GM12878 (cell line): ENCODE measurements at regions not wholly inside any gene's neighbourhood (a gene's known extent, or its start where the extent isn't known, plus 50 kb on each side); places are given as distances from the start of the nearest gene placed in this dataset.

Experiments used
- ATAC-seq: fragments of 200-7000 bp; cut with Tn5 transposase; 3 replicates; pipeline ENCODE4 v1.9.1; 2020; ENCODE audit warnings: mild to moderate bottlenecking, moderate library complexity
- BruUV-seq: library from RNA; stranded (reverse); fragments of 400-500 nt; replicated peaks from 2 replicates; lab custom pipeline; 2021; lab: Mats Ljungman, UMichigan
- CTCF ChIA-PET: fragments of 300-600 bp; sonication (Branson Sonifier 250); formaldehyde crosslinking; extraction: SDS; loops from one replicate; lab custom pipeline; 2021; ENCODE audit warnings: inconsistent platforms; lab: Yijun Ruan, JAX
- POLR2A ChIA-PET: fragments of 350-600 bp; formaldehyde crosslinking; extraction: SDS; loops from one replicate; lab custom pipeline; 2021; ENCODE audit warnings: inconsistent platforms; lab: Charles Lee
- RAD21 ChIA-PET: fragments of 300-600 bp; sonication (Branson Sonifier 250); formaldehyde crosslinking; loops from one replicate; lab custom pipeline; 2023; ENCODE audit warnings: antibody characterized with exemption; ENCODE audit not compliant: unreplicated experiment; lab: Charles Lee
- SMC1A ChIA-PET: fragments of 300-600 bp; sonication (Branson Sonifier 250); formaldehyde crosslinking; loops from one replicate; lab custom pipeline; 2023; ENCODE audit not compliant: unreplicated experiment, uncharacterized antibody; lab: Charles Lee
- DNase-seq: peaks from one replicate; pipeline ENCODE4 v3.0.0-alpha.2; 2011; ENCODE audit warnings: low read depth, low spot score
- FAIRE-seq: peaks from 3 replicates; lab custom pipeline; 2011; peaks lifted over from hg19 to GRCh38; lab: Jason Lieb, UNC
- H2AFZ ChIP-seq: 2 replicates; pipeline ENCODE4 v1.6.0; 2011; ENCODE audit warnings: low read depth, low read length, control low read depth; ENCODE audit not compliant: control insufficient read depth
- H3K27ac ChIP-seq: 2 replicates; pipeline ENCODE4 v1.5.1; 2011; ENCODE audit warnings: control low read depth; ENCODE audit not compliant: control insufficient read depth, insufficient read depth
- H3K27me3 ChIP-seq, 2 experiments: replicated peaks in 1 of 2; 2 replicates each; pipeline versions ENCODE4 v1.6.0 to v1.6.1; 2011; ENCODE audit warnings: low read length in 1 of 2; ENCODE audit not compliant: control insufficient read depth in 2 of 2, insufficient read depth in 2 of 2
- H3K36me3 ChIP-seq, 2 experiments: 2 replicates each; pipeline ENCODE4 v1.5.1; 2011; ENCODE audit warnings: low read length in 1 of 2; ENCODE audit not compliant: control insufficient read depth in 2 of 2, insufficient read depth in 2 of 2
- H3K4me1 ChIP-seq: 2 replicates; pipeline ENCODE4 v1.6.1; 2011; ENCODE audit warnings: mild to moderate bottlenecking, low read length, moderate library complexity, mixed read lengths; ENCODE audit not compliant: control insufficient read depth, insufficient read depth
- H3K4me2 ChIP-seq: 2 replicates; pipeline ENCODE4 v1.6.0; 2011; ENCODE audit warnings: control low read depth; ENCODE audit not compliant: control insufficient read depth, insufficient read depth
- H3K4me3 ChIP-seq: fragments of 200-600 bp; sonication (generic); 2 replicates; pipeline ENCODE4 v1.5.1; 2016
- H3K79me2 ChIP-seq: 2 replicates; pipeline ENCODE4 v1.6.0; 2011; ENCODE audit warnings: low read length; ENCODE audit not compliant: control insufficient read depth, insufficient read depth
- H3K9ac ChIP-seq: 2 replicates; pipeline ENCODE4 v1.8.0; 2011; ENCODE audit warnings: low read length, control low read depth, mixed read lengths; ENCODE audit not compliant: control insufficient read depth, insufficient read depth
- H3K9me3 ChIP-seq: replicated peaks from 3 replicates; pipeline ENCODE4 v1.5.1; 2011; ENCODE audit warnings: mild to moderate bottlenecking, low read length; ENCODE audit not compliant: control insufficient read depth, insufficient read depth
- H4K20me1 ChIP-seq: 2 replicates; pipeline ENCODE4 v1.6.0; 2011; ENCODE audit not compliant: control insufficient read depth, insufficient read depth
- CBX3 ChIP-seq: fragments of 200-600 bp; sonication (generic); IDR thresholded peaks from 2 replicates; pipeline ENCODE4 v1.6.1; 2016; ENCODE audit warnings: low read depth, borderline replicate concordance
- IKZF1 ChIP-seq: fragments of 450-650 bp; conservative IDR thresholded peaks from 2 replicates; pipeline ENCODE4 v1.6.1; 2017; ENCODE audit warnings: antibody characterized with exemption, mild to moderate bottlenecking
- KLF5 ChIP-seq: fragments of 450-650 bp; IDR thresholded peaks from 2 replicates; pipeline ENCODE4 v1.6.1; 2014; ENCODE audit warnings: mild to moderate bottlenecking; ENCODE audit not compliant: partially characterized antibody
- MTA2 ChIP-seq: fragments of 450-650 bp; IDR thresholded peaks from 2 replicates; pipeline ENCODE4 v1.6.1; 2016; ENCODE audit warnings: low read depth, mild to moderate bottlenecking, moderate library complexity
- MYB ChIP-seq: fragments of 150-350 bp; IDR thresholded peaks from 2 replicates; pipeline ENCODE4 v1.6.1; 2014; ENCODE audit warnings: mild to moderate bottlenecking, low read depth, low read length, borderline replicate concordance
- POLR2AphosphoS2 ChIP-seq: IDR thresholded peaks from 2 replicates; pipeline ENCODE4 v1.6.1; 2011; ENCODE audit warnings: low read depth, mild to moderate bottlenecking, low read length, improper control_type of control experiment, moderate library complexity
- POU2F2 ChIP-seq: IDR thresholded peaks from 3 replicates; pipeline ENCODE4 v1.6.1; 2011; ENCODE audit warnings: low read depth, mild to moderate bottlenecking, low read length, borderline replicate concordance
- SMC3 ChIP-seq: IDR thresholded peaks from 2 replicates; pipeline ENCODE4 v1.6.1; 2011; ENCODE audit warnings: low read length, improper control_type of control experiment, borderline replicate concordance
- SP1 ChIP-seq: IDR thresholded peaks from one replicate; pipeline ENCODE4 v1.6.1; 2011; ENCODE audit warnings: low read depth, low read length
- WGBS: methylation state at CpG from one replicate; pipeline ENCODE4 v1.1.6; 2016; ENCODE audit warnings: low lambda C conversion rate; ENCODE audit not compliant: insufficient replicate concordance, insufficient coverage; ENCODE audit errors: missing lambda C conversion rate; 5-methylcytosine and 5-hydroxymethylcytosine counted together
- in situ Hi-C: fragments of 300-500 bp; cut with MboI; formaldehyde crosslinking; loops from 9 replicates; pipeline ENCODE4 v1.14.3; 2018; ENCODE audit warnings: mixed read lengths
- intact Hi-C: fragments of 100-400 bp; cut with micrococcal nuclease; formaldehyde crosslinking; loops from one replicate; pipeline ENCODE4 v1.14.2; 2022; ENCODE audit not compliant: unreplicated experiment
- TF ChIP-seq, protein P1 (sequence below): IDR thresholded peaks from 2 replicates; pipeline ENCODE4 v1.6.1; 2011; ENCODE audit warnings: borderline replicate concordance, low read depth, mild to moderate bottlenecking, moderate library complexity, low read length; ENCODE audit not compliant: insufficient read depth, poor library complexity, severe bottlenecking
- TF ChIP-seq, protein P2 (sequence below): fragments of 450-650 bp; IDR thresholded peaks from 2 replicates; pipeline ENCODE4 v1.6.1; 2017; ENCODE audit warnings: mild to moderate bottlenecking
- TF ChIP-seq, protein P3 (sequence below): fragments of 450-650 bp; formaldehyde crosslinking; IDR thresholded peaks from 2 replicates; pipeline ENCODE4 v1.4.0; 2020; ENCODE audit warnings: mild to moderate bottlenecking, moderate library complexity

DNA sequence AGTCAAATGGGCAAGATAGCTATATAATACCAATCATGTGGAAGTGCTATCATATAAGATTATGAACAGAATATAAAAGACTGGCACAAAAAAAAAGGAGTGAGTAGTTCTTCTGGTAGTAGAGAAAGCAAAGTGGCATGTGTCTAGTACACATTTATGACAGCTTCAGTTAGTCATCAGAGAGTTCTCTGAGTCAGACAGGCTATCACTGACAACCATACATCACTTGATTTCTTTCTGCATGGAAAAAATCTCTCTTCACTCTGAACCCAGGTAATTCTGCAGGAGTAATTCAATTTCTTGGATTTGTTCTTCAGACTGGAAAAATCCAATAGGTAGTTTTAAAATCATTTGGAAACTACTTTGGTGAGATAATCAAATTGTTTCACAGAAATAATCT is 286.8 kb upstream of the ANO3 start:
- Histone ChIP-seq H3K4me3 (no peak overlapping the region), H4K20me1 (no peaks in the 10 kb centered on the region), H3K36me3 (no peaks in the 10 kb centered on the region), H3K9me3 (no peaks in the 10 kb centered on the region), H3K4me1 (no peaks in the 10 kb centered on the region), H3K9ac (no peak overlapping the region), H3K27ac (no peak overlapping the region), H3K4me2 (no peak overlapping the region), H3K79me2 (no peaks in the 10 kb centered on the region)
- ATAC-seq, result no peak
- intact Hi-C loops, result no loop called here
- FAIRE-seq, result no peak
- RAD21 ChIA-PET, result no interaction called here
- in situ Hi-C loops, result no loop called here
- CTCF ChIA-PET, result no interaction called here
- no peak for DNase-seq
- TF ChIP-seq MYB, result no peak
- TF ChIP-seq CBX3, result no peak
- TF ChIP-seq, all 136 proteins: peak for 0
- Histone ChIP-seq H3K27me3 (no peaks in the 10 kb centered on the region), H2AFZ (no peak overlapping the region)
- no TSS peak for BruUV-seq
- ChIA-PET SMC1A (interaction anchor here (0.9 to 1.6 kb wide), 2 partner anchors 16 to 27 kb away, joined by 3 to 5 read pairs; no protein-coding TSS in a partner anchor), POLR2A (no interaction called here)

DNA sequence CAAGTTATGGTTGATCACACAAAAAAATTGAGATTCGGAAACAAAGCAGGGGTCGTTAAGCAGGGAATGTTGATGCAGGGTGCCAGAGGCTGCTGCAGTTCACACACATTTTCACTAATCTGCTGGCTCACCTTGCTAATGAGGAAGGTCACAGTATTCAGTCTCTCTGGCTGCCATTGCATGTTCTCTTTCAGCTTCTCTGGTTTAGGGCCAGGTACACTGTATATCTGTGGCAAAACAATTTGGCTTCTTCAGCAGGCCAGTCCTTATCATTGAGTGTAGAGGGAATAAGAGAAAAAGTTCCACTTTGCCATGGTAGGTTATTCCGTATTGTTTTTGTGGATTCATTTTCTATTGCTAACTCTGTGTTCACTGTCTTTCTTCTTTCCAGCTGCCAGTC is 283.7 kb upstream of the ANO3 start:
- no peak overlapping the region for H2AFZ ChIP-seq
- TF ChIP-seq, protein P1, sequence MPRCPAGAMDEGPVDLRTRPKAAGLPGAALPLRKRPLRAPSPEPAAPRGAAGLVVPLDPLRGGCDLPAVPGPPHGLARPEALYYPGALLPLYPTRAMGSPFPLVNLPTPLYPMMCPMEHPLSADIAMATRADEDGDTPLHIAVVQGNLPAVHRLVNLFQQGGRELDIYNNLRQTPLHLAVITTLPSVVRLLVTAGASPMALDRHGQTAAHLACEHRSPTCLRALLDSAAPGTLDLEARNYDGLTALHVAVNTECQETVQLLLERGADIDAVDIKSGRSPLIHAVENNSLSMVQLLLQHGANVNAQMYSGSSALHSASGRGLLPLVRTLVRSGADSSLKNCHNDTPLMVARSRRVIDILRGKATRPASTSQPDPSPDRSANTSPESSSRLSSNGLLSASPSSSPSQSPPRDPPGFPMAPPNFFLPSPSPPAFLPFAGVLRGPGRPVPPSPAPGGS, result no peak
- TF ChIP-seq, protein P2, sequence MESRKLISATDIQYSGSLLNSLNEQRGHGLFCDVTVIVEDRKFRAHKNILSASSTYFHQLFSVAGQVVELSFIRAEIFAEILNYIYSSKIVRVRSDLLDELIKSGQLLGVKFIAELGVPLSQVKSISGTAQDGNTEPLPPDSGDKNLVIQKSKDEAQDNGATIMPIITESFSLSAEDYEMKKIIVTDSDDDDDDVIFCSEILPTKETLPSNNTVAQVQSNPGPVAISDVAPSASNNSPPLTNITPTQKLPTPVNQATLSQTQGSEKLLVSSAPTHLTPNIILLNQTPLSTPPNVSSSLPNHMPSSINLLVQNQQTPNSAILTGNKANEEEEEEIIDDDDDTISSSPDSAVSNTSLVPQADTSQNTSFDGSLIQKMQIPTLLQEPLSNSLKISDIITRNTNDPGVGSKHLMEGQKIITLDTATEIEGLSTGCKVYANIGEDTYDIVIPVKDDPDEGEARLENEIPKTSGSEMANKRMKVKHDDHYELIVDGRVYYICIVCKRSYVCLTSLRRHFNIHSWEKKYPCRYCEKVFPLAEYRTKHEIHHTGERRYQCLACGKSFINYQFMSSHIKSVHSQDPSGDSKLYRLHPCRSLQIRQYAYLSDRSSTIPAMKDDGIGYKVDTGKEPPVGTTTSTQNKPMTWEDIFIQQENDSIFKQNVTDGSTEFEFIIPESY, result no peak
- TF ChIP-seq KLF5 (no peak), POLR2AphosphoS2 (no peak), SMC3 (no peak), IKZF1 (no peak), MTA2 (no peak), SP1 (no peak), POU2F2 (no peak)
- TF ChIP-seq, protein P3, sequence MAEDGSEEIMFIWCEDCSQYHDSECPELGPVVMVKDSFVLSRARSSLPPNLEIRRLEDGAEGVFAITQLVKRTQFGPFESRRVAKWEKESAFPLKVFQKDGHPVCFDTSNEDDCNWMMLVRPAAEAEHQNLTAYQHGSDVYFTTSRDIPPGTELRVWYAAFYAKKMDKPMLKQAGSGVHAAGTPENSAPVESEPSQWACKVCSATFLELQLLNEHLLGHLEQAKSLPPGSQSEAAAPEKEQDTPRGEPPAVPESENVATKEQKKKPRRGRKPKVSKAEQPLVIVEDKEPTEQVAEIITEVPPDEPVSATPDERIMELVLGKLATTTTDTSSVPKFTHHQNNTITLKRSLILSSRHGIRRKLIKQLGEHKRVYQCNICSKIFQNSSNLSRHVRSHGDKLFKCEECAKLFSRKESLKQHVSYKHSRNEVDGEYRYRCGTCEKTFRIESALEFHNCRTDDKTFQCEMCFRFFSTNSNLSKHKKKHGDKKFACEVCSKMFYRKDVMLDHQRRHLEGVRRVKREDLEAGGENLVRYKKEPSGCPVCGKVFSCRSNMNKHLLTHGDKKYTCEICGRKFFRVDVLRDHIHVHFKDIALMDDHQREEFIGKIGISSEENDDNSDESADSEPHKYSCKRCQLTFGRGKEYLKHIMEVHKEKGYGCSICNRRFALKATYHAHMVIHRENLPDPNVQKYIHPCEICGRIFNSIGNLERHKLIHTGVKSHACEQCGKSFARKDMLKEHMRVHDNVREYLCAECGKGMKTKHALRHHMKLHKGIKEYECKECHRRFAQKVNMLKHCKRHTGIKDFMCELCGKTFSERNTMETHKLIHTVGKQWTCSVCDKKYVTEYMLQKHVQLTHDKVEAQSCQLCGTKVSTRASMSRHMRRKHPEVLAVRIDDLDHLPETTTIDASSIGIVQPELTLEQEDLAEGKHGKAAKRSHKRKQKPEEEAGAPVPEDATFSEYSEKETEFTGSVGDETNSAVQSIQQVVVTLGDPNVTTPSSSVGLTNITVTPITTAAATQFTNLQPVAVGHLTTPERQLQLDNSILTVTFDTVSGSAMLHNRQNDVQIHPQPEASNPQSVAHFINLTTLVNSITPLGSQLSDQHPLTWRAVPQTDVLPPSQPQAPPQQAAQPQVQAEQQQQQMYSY (CRISPR knock-in tag), result no peak

More for the DNA sequence above, 283.7 kb upstream of the ANO3 start:
- ATAC-seq (no peak), FAIRE-seq (no peak), DNase-seq (no peak)
- no peak overlapping the region for H3K27ac ChIP-seq
- H3K27me3 ChIP-seq, result no peaks in the 10 kb centered on the region
- 37% methylated on average over 3 of the region's 3 CpGs for WGBS
- no peaks in the 10 kb centered on the region for H3K79me2 ChIP-seq
- POLR2A ChIA-PET, result no interaction called here
- H3K4me1 ChIP-seq, result no peaks in the 10 kb centered on the region
- no peaks in the 10 kb centered on the region for H3K9me3 ChIP-seq
- BruUV-seq, result no TSS peak
- SMC1A ChIA-PET, result interaction anchor here (1.1 kb wide), 1 partner anchor 39 kb away, joined by 3 read pairs; no protein-coding TSS in a partner anchor
- intact Hi-C loops, result no loop called here
- in situ Hi-C loops, result no loop called here
- no peak overlapping the region for H3K4me3 ChIP-seq
- RAD21 ChIA-PET, result no interaction called here
- H4K20me1 ChIP-seq, result no peaks in the 10 kb centered on the region
- H3K4me2 ChIP-seq, result no peak overlapping the region
- CTCF ChIA-PET, result no interaction called here
- no peak overlapping the region for H3K9ac ChIP-seq
- H3K36me3 ChIP-seq, result no peaks in the 10 kb centered on the region
